Liver (tissue), 8 donors: ENCODE measurements at regions not wholly inside any gene's neighbourhood (a gene's known extent, or its start where the extent isn't known, plus 50 kb on each side); places are given as distances from the start of the nearest gene placed in this dataset.

Experiments used
- DNase-seq: peaks from one replicate; pipeline ENCODE4 v3.0.0-alpha.2; 2017; ENCODE audit warnings: low spot score
- H3K27ac ChIP-seq, 2 donors: one replicate each; pipeline ENCODE4 v1.7.0; 2013; ENCODE audit warnings: inconsistent platforms in 2 of 2, low read length in 2 of 2, control low read depth in 1 of 2, low read depth in 1 of 2, mild to moderate bottlenecking in 1 of 2
- H3K27me3 ChIP-seq, 4 donors: one replicate each; pipeline versions ENCODE4 v1.6.1 to v1.7.0; 2013; ENCODE audit warnings: low read length in 3 of 4, inconsistent platforms in 1 of 4, mild to moderate bottlenecking in 1 of 4, moderate library complexity in 1 of 4; ENCODE audit not compliant: control insufficient read depth in 4 of 4, insufficient read depth in 4 of 4
- H3K36me3 ChIP-seq, 4 donors: one replicate each; pipeline versions ENCODE4 v1.6.1 to v1.7.0; 2013; ENCODE audit warnings: low read length in 3 of 4, mild to moderate bottlenecking in 3 of 4, low read depth in 1 of 4, moderate library complexity in 1 of 4; ENCODE audit not compliant: control insufficient read depth in 4 of 4, insufficient read depth in 3 of 4
- H3K4me1 ChIP-seq, 4 donors: one replicate each; pipeline versions ENCODE4 v1.6.1 to v1.7.0; 2013; ENCODE audit warnings: low read length in 3 of 4, mild to moderate bottlenecking in 3 of 4, moderate library complexity in 1 of 4; ENCODE audit not compliant: control insufficient read depth in 4 of 4, insufficient read depth in 4 of 4
- H3K4me3 ChIP-seq, 3 donors: one replicate each; pipeline versions ENCODE4 v1.6.1 to v1.7.0; 2013; ENCODE audit warnings: low read length in 3 of 3, control low read depth in 1 of 3, low read depth in 1 of 3, mild to moderate bottlenecking in 1 of 3
- H3K9ac ChIP-seq, 2 donors: one replicate each; pipeline ENCODE4 v1.7.0; 2013; ENCODE audit warnings: low read length in 2 of 2, mild to moderate bottlenecking in 2 of 2, moderate library complexity in 2 of 2, control low read depth in 1 of 2, low read depth in 1 of 2
- H3K9me3 ChIP-seq, 4 donors: one replicate each; pipeline versions ENCODE4 v1.6.1 to v1.7.0; 2013; ENCODE audit warnings: low read length in 3 of 4; ENCODE audit not compliant: control insufficient read depth in 4 of 4
- EGR1 ChIP-seq, 2 donors: IDR thresholded peaks; 2 replicates each; pipeline ENCODE4 v1.6.1; 2016 to 2018; ENCODE audit warnings: antibody characterized with exemption in 2 of 2, low read depth in 2 of 2
- FOXA1 ChIP-seq: IDR thresholded peaks from 2 replicates; pipeline ENCODE4 v1.6.1; 2016; ENCODE audit warnings: antibody characterized with exemption
- FOXA2 ChIP-seq: IDR thresholded peaks from 2 replicates; pipeline ENCODE4 v1.6.1; 2016; ENCODE audit warnings: antibody characterized with exemption
- GABPA ChIP-seq, 2 donors: IDR thresholded peaks in 1 of 2; conservative IDR thresholded peaks in 1 of 2; 2 replicates each; pipeline ENCODE4 v1.6.1; 2016; ENCODE audit warnings: antibody characterized with exemption in 2 of 2, mild to moderate bottlenecking in 1 of 2, moderate library complexity in 1 of 2
- HNF4G ChIP-seq: IDR thresholded peaks from 2 replicates; pipeline ENCODE4 v1.6.1; 2016; ENCODE audit warnings: antibody characterized with exemption
- JUND ChIP-seq, 2 donors: IDR thresholded peaks; 2 replicates each; pipeline ENCODE4 v1.6.1; 2016; ENCODE audit warnings: antibody characterized with exemption in 2 of 2
- RAD21 ChIP-seq, 2 donors: IDR thresholded peaks; 2 replicates each; pipeline ENCODE4 v1.6.1; 2016; ENCODE audit warnings: antibody characterized with exemption in 2 of 2, mild to moderate bottlenecking in 2 of 2
- RXRA ChIP-seq, 2 donors: IDR thresholded peaks; 2 replicates each; pipeline ENCODE4 v1.6.1; 2017 to 2018; ENCODE audit warnings: antibody characterized with exemption in 2 of 2, mild to moderate bottlenecking in 1 of 2
- TAF1 ChIP-seq: conservative IDR thresholded peaks from 2 replicates; pipeline ENCODE4 v1.6.1; 2016; ENCODE audit warnings: antibody characterized with exemption, mild to moderate bottlenecking
- WGBS: extraction: QIAGEN DNeasy Blood & Tissue Kit; methylation state at CpG from one replicate; pipeline ENCODE4 v1.1.7; 2013; 5-methylcytosine and 5-hydroxymethylcytosine counted together
- TF ChIP-seq, protein P1 (sequence below): fragments of 150-350 bp; IDR thresholded peaks from 2 replicates; pipeline ENCODE4 v1.5.1; 2017; ENCODE audit warnings: improper control_type of control experiment, low read depth, low read length; ENCODE audit not compliant: missing input control
- TF ChIP-seq, protein P2 (sequence below): IDR thresholded peaks from 2 replicates; pipeline ENCODE4 v1.6.1; 2016; ENCODE audit warnings: antibody characterized with exemption
- donor health status: healthy.
- donor health status: healthy.
- donor health status: healthy.
- donor health status: healthy.
- donor health status: healthy.

DNA sequence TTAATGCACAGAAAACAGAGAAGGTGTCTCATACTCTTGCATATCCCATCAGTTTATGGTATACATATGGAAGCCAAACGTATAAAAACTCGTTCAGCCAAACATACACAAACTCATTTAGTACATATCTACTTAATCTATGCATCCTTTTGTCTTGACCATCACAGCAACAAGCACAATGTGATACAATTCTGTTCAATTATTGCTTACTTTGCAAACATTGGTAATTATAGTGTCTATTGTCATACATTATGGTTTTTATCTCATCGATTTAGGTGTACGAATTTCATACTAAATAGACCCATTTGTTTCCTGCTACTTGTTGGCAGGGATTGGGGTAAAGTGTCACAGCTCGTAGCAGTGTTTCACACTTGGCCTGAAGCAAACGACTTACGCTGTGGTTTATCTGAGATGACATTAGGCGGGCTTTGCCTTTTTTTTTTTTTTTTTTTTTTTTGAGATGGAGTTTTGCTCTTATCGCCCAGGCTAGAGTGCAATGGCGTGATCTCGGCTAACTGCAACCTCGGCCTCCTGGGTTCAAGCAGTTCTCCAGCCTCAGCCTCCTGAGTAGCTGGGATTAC is 425.9 kb upstream of the JARID2 start:
- DNase-seq = no peak
- Histone ChIP-seq H3K9me3 (no peaks in the 10 kb centered on the region), H3K27ac (no peak overlapping the region), H3K4me1 (peaks cover 0 to 22% (median 7%) of the 10 kb centered on the region in 4 donors), H3K36me3 (no peaks in the 10 kb centered on the region), H3K9ac (no peak overlapping the region), H3K4me3 (no peak overlapping the region), H3K27me3 (no peaks in the 10 kb centered on the region)
- 92% methylated on average over 12 of the region's 12 CpGs for WGBS
- TF ChIP-seq RXRA (IDR thresholded peaks at IDR 0.05) (no peak), GABPA (IDR thresholded peaks at IDR 0.05 in 1 of 2, conservative IDR thresholded peaks at IDR 0.05 in 1 of 2) (no peak), FOXA1 (no peak), HNF4G (no peak), RAD21 (IDR thresholded peaks at IDR 0.05) (no peak)
- TF ChIP-seq, protein P1, sequence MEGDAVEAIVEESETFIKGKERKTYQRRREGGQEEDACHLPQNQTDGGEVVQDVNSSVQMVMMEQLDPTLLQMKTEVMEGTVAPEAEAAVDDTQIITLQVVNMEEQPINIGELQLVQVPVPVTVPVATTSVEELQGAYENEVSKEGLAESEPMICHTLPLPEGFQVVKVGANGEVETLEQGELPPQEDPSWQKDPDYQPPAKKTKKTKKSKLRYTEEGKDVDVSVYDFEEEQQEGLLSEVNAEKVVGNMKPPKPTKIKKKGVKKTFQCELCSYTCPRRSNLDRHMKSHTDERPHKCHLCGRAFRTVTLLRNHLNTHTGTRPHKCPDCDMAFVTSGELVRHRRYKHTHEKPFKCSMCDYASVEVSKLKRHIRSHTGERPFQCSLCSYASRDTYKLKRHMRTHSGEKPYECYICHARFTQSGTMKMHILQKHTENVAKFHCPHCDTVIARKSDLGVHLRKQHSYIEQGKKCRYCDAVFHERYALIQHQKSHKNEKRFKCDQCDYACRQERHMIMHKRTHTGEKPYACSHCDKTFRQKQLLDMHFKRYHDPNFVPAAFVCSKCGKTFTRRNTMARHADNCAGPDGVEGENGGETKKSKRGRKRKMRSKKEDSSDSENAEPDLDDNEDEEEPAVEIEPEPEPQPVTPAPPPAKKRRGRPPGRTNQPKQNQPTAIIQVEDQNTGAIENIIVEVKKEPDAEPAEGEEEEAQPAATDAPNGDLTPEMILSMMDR = no peak

DNA sequence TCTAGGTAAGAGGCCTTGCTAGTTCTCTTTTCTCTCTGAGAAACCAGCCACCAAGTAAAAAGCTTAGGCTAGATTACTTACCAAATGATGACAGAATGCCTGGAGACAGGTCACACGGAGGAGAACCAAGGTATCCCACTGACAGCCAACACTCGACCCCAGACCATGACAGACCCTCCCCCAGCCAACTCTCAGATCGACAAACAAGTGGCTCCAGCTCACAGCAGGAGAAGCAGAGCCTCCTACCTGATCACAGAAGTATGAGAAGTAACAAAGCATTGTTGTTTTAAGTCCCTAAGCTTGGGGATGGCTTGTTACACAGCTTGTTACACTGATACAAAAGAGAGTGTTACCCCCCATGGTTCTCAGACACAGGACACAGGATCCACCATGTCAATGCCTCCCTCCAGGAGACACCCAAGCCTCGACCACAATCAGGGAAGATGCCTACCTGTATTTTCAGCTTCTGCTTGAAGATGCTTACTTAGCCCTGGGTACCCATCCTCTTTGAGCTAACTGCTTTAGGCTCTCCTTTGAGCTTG is 423.8 kb upstream of the JARID2 start:
- DNase-seq = no peak
- no peak overlapping the region for H3K9ac ChIP-seq
- no peak overlapping the region for H3K4me3 ChIP-seq
- H3K27me3 ChIP-seq = no peaks in the 10 kb centered on the region
- peaks cover 0 to 18% (median 7%) of the 10 kb centered on the region in 4 donors for H3K4me1 ChIP-seq
- no peak for TF ChIP-seq RXRA (IDR thresholded peaks at IDR 0.05)
- TF ChIP-seq EGR1 (IDR thresholded peaks at IDR 0.05; ENCODE audit: low read depth in 2 of 2) = no peak
- TF ChIP-seq GABPA (IDR thresholded peaks at IDR 0.05 in 1 of 2, conservative IDR thresholded peaks at IDR 0.05 in 1 of 2) = no peak
- TF ChIP-seq, protein P2, sequence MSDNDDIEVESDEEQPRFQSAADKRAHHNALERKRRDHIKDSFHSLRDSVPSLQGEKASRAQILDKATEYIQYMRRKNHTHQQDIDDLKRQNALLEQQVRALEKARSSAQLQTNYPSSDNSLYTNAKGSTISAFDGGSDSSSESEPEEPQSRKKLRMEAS = no peak
- TF ChIP-seq JUND (IDR thresholded peaks at IDR 0.05) = no peak
- 67% methylated on average over 4 of the region's 4 CpGs for WGBS
- no peak overlapping the region for H3K27ac ChIP-seq
- H3K9me3 ChIP-seq = no peaks in the 10 kb centered on the region
- no peaks in the 10 kb centered on the region for H3K36me3 ChIP-seq

DNA sequence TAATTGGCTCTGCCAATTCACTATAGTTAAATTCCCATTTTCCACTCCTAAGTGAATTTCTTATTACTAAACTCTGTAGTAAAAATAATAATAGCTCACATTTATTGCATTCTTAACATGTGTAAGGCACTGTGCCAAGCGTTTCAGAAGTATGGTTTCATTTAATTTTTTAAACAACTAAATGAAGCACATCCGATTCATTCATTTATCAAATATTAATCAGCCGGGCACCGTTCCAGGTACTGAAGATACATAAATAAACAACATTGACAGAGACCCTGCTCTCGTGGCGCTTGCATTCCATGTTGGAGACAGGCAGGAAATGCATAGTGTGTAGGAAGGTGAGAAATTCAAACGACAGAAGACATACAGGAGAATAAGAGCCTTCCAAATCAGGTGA is 423.2 kb upstream of the JARID2 start:
- Histone ChIP-seq H3K27me3 (no peaks in the 10 kb centered on the region), H3K27ac (no peak overlapping the region), H3K4me3 (no peak overlapping the region), H3K9me3 (no peaks in the 10 kb centered on the region), H3K36me3 (no peaks in the 10 kb centered on the region), H3K4me1 (peaks cover 0 to 14% (median 6%) of the 10 kb centered on the region in 4 donors), H3K9ac (no peak overlapping the region)
- no peak for TF ChIP-seq GABPA (IDR thresholded peaks at IDR 0.05 in 1 of 2, conservative IDR thresholded peaks at IDR 0.05 in 1 of 2)
- TF ChIP-seq RXRA (IDR thresholded peaks at IDR 0.05) = no peak
- no peak for TF ChIP-seq FOXA2
- no peak for TF ChIP-seq HNF4G
- TF ChIP-seq, protein P2 = no peak
- TF ChIP-seq RAD21 (IDR thresholded peaks at IDR 0.05) = no peak
- TF ChIP-seq, protein P1 = no peak
- no peak for TF ChIP-seq FOXA1
- TF ChIP-seq TAF1 = no peak
- 85% methylated on average over 7 of the region's 7 CpGs for WGBS
- no peak for DNase-seq
